GM19324 (cell line): ENCODE measurements at regions not wholly inside any gene's neighbourhood (a gene's known extent, or its start where the extent isn't known, plus 50 kb on each side); places are given as distances from the start of the nearest gene placed in this dataset.

Experiments used
- ATAC-seq: cut with Tn5 transposase; IDR thresholded peaks from one replicate; pipeline ENCODE4 v1.9.1; 2021; ENCODE audit warnings: mild to moderate bottlenecking, moderate library complexity; ENCODE audit not compliant: unreplicated experiment, low FRiP score

DNA sequence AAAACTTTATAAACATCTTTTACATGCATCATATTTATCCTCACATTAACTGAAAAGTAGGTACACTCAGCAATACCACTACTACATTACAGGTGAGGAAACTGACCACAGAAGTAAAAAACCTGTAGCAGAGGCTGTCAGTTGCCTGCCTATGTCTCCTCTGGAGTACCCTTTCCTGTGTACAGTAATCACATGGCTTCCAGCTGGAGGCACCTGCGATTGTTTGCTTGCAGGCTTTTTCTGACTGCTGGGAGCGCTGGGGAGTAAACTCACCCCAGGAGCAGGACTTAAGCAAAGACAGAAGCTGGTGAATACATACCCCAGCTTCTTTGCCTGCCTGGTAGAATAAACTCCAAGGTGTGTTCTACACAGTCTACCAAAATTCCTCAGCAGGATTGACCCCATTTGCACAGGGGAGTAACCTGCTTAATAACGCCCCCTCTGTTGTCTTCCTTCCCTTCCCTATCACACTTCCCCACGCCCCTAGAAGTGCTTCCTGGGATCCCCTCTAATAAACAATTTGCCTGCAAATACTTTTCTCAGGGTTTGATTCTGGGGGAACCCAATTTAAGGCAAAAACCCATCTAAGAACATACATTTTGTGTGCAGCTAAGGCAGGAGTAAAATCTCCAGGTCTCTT is 138.9 kb downstream of the PTH2R start:
- ATAC-seq, result no peak

DNA sequence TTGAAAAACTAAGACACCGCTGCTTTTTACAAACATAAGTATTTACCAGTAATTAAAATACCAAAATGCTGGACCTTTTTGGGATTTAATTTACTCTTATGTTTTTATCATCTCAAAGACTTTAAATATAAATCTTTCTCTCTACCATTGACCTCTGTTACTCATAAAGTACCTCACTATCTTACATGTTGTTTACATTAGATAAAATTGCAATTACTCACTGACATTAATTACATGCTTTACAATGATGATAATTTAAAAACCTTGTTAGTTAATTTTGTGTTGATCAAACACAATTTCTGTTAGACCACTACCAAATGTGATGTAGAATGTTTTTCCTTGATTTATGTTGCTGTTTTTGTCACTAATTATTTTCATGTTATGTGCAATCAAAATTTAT is 139.5 kb downstream of the PTH2R start:
- ATAC-seq, result no peak

DNA sequence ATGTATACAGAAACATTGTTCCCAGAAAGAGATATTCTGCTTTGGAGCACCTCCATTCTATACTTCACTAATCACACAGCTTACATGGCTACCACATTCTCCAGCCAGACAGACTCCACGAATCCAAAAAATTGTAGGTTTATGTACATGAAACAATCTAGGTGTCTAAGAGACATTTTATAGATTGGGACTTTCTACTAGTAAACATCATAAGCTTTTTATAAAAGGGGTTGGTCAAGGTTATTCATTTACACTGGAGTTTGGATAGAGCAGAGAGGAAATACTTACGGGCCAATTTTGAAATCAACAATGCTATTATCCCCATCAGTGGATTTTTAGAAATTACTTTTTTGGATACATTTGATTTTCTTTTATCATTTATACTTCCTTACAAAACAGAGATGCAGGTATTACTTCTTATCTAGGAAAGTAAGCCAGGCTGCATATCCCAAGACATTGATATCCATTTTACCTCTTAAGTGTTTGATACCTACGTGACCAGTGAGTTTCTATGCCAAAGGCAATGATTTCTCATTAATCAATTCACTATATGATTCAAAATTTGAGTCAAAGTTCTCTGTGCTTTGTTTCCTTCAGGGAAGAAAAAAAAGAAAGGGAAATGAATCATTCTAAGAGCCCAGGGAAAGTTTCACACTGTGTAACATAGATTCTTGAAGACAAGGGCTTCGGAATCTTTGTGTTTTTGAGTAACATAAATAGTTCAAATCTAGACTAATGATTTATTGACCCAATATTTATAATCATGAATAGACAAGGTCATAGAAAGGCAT is 140.5 kb downstream of the PTH2R start:
- no peak for ATAC-seq

DNA sequence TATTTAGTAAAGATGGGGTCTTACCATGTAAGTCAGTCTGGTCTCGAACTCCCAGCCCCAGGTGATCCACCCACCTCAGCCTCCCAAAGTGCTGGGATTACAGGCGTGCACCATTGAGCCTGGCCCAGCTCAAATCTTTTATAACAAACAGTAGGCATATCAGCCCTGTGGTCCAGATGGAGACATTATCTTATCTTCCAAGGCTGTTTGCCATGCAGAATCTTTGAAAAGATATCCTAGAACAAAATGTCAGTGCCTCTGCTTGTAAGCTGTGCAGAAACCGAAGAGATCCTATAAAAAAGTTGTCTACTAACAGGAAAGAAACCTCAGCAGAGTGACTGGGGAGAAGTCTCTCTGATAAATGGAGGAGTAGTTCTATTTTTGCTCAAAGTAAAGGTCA is 142.1 kb downstream of the PTH2R start:
- ATAC-seq, result no peak

DNA sequence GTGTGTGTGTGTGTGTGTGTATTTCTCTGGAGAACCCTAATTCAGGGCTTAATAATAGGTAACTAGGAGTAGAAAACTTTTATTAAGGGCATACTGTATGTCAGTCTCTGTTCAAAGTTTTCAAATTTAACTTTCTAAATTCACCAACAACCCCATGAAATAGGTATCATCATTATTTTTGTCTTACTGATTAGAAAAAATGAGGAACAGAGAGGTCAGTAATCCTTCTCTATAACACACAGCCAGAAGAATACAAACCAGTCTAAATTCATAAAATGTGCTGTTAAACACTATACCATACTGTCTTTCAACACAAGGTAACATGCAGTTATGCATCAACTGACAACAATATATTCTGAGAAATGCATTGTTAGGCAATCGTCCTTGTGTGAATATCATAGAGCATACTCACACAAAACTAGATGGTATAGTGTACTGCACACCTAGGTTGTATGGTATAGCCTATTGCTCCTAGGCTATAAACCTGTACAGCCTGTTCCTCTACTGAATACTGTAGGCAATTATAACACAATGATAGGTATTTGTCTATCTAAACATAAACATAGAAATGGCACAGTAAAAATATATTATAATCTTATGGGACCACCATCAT is 143.1 kb downstream of the PTH2R start:
- no peak for ATAC-seq

DNA sequence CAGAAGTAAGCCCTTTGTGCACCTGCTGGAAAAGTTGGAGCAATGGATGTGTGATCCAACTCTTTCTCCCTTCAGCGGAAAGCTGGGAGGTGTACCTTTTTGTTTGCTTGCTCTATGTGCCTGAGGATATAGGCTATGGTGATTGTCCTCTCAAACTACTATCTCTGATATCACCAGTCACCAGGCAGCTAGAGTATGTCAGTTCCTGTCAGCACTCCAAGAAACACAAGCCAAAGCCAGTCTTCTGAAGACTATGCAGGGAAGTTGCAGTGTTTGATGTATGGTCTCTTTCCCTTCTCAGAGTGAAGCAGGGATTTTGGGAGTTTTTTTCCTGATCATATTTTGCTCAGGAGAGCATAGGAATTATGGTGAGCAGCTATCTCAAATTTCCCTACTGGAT is 146.4 kb downstream of the PTH2R start:
- ATAC-seq, result no peak

DNA sequence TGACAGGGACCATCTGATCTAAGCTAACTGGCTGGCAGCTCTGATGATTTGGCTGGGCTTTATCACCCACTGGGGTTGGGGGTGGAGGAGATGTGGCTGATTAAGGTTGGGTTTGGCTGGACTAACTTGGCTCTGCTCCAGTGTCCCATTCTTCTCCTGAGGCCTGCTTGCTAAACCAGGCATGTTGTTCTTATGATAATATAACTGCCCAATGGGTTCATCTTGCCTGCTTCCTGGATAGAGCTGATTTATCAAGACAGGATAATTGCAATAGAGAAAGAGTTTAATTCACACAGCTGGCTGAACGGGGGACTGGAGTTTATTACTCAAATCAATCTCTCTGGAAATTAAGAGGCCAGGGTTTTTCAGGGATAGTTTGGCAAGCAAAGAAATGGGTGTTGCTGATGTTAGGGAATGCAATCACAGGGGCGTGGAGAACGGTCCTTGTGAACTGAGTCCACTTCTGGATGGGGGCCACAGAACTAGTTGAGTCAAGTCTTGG is 150.4 kb downstream of the PTH2R start:
- ATAC-seq, result no peak

DNA sequence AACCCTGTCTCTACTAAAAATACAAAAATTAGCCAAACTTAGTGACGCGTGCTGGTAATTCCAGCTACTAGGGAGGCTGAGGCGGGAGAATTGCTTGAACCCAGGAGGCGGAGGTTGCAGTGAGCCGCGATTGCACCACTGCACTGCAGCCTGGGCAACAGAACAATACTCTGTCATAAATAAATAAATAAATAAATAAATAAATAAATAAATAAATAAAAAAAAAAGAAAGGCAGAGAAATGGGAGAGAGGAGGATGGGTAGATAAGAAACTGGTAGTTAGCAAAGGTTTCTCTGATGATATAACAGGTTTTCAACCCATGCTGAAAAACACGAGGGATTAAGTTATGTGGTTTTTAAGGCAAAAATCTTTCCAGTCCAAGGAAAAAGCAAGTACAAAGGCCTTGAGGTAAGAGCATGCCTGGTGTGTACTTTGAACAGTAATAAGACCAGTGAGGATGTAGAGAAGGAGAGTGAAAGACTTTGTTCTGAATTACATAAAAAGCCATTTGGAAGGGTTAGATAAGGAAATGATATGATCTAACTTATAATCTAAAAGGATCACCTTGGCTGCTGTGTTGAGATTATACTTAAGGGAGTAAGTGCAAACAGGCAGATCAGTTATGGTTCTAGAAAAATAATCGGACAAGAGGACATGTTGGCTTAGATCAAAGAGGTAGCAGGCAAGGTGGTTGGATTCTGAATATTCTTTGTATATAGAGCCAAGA is 159.3 kb downstream of the PTH2R start:
- no peak for ATAC-seq

DNA sequence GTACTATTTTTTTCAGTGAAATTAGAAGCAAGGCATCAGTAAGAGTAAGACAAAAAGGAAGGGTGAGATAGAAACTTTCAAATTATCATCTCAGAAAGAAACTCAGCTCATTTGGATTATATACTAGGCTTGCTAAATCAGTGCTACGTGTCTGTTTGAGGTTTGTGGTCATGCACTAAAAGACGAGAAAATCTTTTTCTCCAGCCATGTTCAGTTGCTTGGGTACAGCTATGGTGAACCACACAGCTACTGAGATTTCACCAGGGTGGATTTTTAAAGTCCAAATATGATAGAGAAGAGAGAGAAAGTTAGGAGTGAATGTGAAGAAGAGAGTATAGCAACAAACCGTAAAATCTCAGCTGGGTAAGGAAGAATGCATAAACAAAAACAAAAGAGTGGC is 161.6 kb downstream of the PTH2R start:
- ATAC-seq, result no peak

DNA sequence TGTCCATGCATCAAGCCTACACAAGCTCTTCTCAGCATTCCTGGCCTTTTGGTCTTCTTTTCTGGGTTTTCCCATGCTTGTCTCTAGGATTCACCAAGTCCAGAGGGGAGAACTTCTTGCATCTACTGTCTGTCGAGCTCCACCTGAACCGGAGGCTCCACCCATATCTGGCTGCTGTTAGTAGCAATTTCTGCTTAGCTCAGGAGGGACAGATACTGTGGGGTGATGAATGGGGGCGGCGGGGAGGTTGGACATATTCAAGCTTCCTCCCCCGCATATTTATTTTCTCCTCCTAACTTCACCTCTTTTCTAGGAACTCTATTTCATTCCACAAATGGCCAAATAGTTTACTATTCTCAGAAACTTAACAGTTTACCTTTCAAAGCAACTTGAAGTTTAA is 163.5 kb downstream of the PTH2R start:
- ATAC-seq, result no peak

DNA sequence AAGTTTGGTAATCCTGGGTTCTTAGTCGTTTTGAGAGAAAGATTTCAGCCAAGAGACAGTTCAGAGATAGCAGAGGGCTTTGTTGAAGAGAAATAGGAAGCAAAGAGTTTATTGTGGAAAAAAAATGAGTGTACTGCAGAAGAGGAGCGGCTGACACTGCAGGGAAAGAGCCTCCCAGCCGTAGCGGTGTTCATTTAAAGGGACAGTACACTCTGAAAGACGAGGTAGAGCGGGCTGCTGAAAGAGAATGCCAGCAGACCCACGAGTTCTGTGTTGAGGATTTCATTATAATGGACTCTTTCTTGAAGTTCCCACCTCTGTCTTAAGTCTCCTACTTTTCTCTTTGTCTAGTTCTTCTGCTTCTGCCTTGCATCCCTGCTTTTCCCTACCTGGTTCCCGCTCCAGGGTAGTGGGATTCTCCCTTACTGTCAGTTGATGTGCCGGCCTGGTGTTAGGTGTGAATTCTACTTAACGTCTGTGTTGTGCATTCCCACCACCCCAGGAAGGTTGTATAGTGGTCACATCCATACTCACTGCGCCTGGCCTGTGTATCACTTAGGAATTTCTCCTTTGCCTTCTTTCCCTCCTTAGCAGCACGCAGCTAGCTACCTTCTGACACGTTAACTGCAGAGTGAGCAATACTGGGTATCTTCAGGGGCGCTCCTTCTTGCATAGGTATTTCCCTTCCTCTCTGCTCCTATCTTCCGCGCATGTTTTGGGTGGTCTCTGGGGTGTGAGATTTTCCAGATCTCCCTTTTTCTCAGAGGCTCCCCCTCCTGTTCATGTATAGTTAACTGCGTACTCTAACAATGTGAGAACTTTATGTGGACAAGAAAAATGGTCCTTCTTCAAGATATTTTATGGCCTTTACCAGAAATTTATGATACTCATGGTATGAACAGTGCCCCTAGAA is 164.5 kb downstream of the PTH2R start:
- ATAC-seq, result no peak

DNA sequence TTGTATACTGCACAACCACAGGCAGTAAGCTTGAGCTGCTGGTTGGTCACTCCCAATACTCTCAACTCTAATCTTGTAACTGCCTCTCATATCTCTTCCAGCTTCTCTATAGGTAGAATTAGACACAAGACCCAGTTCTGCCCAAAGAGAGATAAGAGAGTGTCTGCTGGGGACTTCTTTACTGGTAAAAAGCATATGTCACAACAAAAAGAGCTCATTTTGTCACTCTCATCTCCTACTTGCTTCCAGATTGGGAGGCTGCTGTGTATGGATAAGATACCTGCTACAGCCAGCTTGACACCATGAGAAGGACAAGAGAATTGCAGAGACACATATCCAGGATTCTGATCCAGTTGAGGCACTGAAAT is 165.2 kb downstream of the PTH2R start:
- ATAC-seq, result no peak

DNA sequence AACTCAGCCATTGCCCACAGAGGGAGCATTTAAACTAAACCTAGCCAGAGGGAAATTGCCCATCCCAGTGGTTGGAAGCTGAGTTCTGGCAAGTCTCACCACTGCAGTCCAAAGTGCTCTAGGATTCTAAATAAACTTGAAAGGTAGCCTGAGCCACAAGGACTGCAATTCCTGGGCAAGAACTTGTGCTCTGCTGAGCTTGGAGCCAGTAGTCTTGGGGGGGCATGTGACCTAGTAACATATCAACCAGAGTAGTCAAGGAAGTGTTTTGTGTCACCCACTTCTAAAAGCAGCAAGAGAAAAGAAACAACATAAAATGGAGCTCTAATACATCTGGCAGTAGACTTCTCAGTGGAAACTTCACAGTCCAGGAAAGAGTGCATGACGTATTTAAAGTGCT is 167.0 kb downstream of the PTH2R start:
- ATAC-seq, result no peak

DNA sequence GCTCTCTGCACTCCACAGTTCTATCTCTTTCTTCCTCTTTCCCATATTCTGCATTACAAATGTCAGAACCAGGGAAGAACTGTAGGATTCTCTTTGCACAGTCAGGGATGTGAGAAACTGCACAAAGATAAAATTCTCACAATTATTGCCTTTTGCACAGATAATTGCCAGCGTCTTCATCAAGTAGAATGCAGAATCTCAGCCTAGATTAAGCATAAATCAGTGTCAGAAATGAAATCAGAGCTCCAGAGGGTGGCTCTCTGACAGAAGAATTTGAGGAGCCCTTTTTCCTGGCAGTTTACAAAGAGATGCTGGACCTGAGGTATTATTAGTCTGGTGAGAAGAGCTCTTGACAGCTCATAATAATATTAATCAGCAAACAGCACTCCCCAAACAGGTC is 173.1 kb downstream of the PTH2R start:
- ATAC-seq, result no peak

DNA sequence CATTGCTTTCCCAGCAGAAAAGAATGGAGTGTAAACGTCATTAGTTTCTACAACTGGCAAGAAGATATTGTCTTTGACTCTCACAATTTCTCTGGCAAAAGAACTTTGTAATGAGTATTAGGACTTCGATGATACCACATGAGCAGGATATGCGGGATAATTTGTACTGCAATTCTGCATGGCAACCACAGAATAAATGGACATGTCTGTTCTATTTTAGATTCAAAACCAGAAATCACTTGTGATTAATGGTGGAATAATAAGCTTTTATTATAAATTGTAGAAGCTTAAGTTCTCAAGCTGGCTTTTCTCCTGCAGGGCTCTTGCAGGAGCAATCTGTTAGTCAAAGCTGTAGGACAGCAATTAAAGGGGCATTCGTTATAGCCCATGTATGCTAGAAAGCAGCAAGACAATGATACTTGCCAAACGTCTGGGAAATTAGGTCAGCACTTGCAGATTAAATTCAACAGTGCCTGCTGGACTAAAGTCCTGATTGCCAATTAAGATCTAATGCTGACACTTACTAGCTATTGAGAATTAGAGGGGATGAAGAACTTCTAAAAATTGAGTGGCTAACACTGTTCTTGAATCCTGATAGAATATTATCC is 177.9 kb downstream of the PTH2R start:
- ATAC-seq, result no peak

DNA sequence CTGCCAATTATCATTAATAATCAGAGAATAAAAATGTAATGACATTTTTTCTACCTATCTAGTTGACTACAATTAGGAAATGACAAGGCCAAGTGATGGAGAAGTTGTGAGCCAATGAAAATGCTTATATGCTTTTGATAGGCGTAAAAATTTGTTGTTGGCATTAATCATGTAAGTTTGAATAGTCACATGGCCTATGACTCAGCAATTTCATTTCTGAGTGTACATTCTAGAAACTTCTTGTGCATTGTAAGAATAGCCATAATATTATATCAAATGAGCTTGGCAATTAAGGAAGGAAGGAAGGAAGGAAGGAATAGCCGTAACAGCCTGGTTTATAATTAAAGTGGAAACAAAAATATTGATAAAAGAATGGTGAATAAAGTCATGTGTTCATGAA is 179.9 kb downstream of the PTH2R start:
- no peak for ATAC-seq

DNA sequence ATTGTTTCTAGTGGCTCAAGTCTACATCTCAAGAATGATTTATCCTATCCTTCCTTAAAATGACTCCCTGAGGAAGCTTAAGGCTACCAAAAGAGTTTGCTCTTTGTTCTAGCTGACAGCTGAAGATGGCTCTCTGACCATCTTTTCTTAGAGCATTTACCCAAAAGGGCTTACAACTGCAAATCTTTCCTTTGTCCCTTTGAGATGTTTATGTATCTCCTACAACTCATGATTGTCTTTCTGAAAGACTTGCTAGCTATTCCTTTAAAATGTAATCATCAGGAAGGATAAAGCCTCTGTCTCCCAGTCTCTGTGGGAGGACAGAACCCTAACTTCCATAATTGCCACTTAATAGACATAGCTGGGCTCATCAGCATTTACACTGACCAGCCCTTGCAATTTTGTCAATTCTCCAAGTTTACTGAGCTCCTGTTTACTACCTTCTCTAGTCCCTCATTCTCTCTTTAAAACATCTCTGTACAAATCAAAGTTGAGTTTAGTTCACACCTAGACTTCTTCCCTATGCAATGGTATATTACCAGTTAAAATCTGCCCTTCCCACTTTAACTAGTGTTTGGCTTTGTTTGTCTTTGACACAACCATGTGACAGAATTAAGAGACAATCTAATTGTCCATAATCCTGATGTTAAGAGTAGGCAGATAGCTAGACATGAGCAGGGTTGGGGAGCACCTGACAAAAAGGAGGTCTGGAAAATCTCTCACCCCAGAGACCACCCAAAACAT is 188.2 kb downstream of the PTH2R start:
- no peak for ATAC-seq

DNA sequence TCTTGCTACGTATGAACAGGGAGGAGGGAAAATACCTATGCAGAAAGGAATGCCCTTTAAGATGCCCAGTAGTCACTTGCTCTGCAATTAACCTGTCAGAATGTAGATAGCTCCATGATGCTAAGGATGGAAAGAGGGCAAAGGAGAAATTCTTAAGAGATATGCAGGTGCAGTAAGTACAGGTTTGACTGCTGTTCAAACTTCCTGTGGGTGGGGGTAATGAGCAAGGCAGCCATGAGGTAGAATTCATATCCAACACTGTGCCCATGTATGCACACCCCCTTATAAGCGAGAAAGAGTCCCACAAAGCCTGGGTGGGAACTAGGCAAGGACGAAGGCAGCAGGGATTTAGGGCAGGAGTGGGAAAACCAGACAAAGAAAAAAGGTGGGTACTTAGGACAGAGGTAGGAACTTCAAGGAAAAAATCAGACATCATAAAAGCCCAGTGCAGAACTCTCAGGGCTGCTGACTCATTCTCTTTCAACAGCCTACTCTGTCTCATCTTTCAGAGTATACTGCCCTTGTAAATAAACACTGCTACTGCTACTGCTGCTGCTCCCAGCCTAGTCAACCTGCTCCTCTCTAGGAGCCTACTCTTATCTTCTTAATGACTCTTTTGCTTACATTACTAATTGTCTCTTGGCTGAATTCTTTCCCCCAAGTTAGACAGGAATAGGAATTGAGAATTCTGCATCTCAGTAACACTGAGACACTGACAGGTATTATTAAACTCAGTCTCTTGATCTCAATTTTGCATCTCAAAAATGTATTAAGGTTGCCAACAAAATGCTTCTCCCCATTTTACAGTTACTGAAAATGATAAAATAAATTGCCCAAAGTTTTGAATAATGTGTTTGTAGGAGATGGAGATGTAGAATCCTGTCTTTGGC is 189.0 kb downstream of the PTH2R start:
- ATAC-seq, result no peak
